Common myeloid progenitor, CD34-positive (primary cell): ENCODE measurements at regions not wholly inside any gene's neighbourhood (a gene's known extent, or its start where the extent isn't known, plus 50 kb on each side); places are given as distances from the start of the nearest gene placed in this dataset.

ENCODE experiments used
- CTCF ChIA-PET: fragments of 350-600 bp; sonication (Branson Sonifier 250); formaldehyde crosslinking; loops from one replicate; lab custom pipeline; 2021; ENCODE audit warnings: antibody characterized with exemption; lab: Charles Lee
- POLR2A ChIA-PET: fragments of 350-600 bp; sonication (Branson Sonifier 250); formaldehyde crosslinking; loops from one replicate; lab custom pipeline; 2021; ENCODE audit warnings: antibody characterized with exemption; lab: Charles Lee
- DNase-seq, 3 donors: peaks; one replicate each; pipeline versions ENCODE4 v3.0.0 to v3.0.0-alpha.2; 2013
- H3K27ac ChIP-seq, 2 experiments: 1 replicate in 1 of 2; 2 replicates in 1 of 2; pipeline ENCODE4 v1.7.0; 2013; ENCODE audit warnings: inconsistent platforms in 2 of 2, low read length in 2 of 2, mild to moderate bottlenecking in 2 of 2, low read depth in 1 of 2, moderate library complexity in 1 of 2; ENCODE audit not compliant: severe bottlenecking in 2 of 2, insufficient read depth in 1 of 2, poor library complexity in 1 of 2
- H3K27me3 ChIP-seq, 5 experiments: replicated peaks in 2 of 5; 1 replicate in 3 of 5; 2 replicates in 2 of 5; pipeline versions ENCODE4 v1.6.1 to v1.7.0; 2013; ENCODE audit warnings: low read length in 4 of 5, mild to moderate bottlenecking in 2 of 5, moderate library complexity in 2 of 5, inconsistent platforms in 1 of 5; ENCODE audit not compliant: insufficient read depth in 5 of 5, control insufficient read depth in 4 of 5
- H3K36me3 ChIP-seq, 4 experiments: 1 replicate in 2 of 4; 2 replicates in 2 of 4; pipeline versions ENCODE4 v1.6.1 to v1.7.0; 2013; ENCODE audit warnings: low read length in 3 of 4, control low read depth in 1 of 4, mild to moderate bottlenecking in 1 of 4; ENCODE audit not compliant: control insufficient read depth in 4 of 4, insufficient read depth in 4 of 4
- H3K4me1 ChIP-seq, 4 experiments: 1 replicate in 3 of 4; 2 replicates in 1 of 4; pipeline versions ENCODE4 v1.6.1 to v1.7.1; 2013; ENCODE audit warnings: low read length in 3 of 4, mild to moderate bottlenecking in 3 of 4, control low read depth in 1 of 4, inconsistent platforms in 1 of 4, moderate library complexity in 1 of 4; ENCODE audit not compliant: control insufficient read depth in 4 of 4, insufficient read depth in 4 of 4; ENCODE audit errors: control extremely low read depth in 1 of 4
- H3K4me3 ChIP-seq, 7 experiments: 1 replicate in 4 of 7; 2 replicates in 3 of 7; pipeline versions ENCODE4 v1.5.1 to v1.7.0; 2013; ENCODE audit warnings: mild to moderate bottlenecking in 7 of 7, low read length in 6 of 7, moderate library complexity in 6 of 7, inconsistent platforms in 2 of 7, low read depth in 2 of 7, control low read depth in 1 of 7; ENCODE audit not compliant: insufficient read depth in 4 of 7, control insufficient read depth in 1 of 7; ENCODE audit errors: extremely low read depth in 1 of 7
- H3K9me3 ChIP-seq, 5 experiments: 1 replicate in 4 of 5; 2 replicates in 1 of 5; pipeline versions ENCODE4 v1.6.1 to v1.7.1; 2013; ENCODE audit warnings: low read length in 4 of 5, mild to moderate bottlenecking in 2 of 5, inconsistent platforms in 1 of 5, low read depth in 1 of 5, moderate library complexity in 1 of 5; ENCODE audit not compliant: control insufficient read depth in 4 of 5, insufficient read depth in 2 of 5; ENCODE audit errors: control extremely low read depth in 1 of 5
- WGBS: methylation state at CpG from one replicate; pipeline ENCODE4 v1.1.5; 2013; ENCODE audit not compliant: insufficient coverage; 5-methylcytosine and 5-hydroxymethylcytosine counted together

DNA sequence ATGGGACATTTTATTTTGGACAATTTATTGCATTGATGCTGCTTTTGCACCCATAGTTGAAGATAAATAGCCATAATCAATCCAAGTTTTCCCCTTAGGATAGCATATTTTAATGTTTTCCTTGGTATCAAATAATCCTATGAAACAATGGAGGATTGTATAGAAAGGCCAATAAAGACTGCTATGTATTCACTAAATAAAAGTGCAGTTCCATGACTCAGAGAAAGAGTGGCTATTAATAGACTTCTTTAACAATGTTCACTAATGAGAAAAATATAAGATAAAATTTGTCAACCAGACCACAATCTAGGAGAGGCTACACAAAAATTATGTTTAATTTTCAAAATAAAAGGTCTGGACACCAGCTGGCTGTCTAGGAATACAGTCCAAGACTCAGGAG is 560.9 kb upstream of the AGTR1 start:
- POLR2A ChIA-PET = no interaction called here
- no peak overlapping the region for H3K27ac ChIP-seq
- no peak for DNase-seq
- H3K4me1 ChIP-seq = no peaks in the 10 kb centered on the region
- CTCF ChIA-PET = no interaction called here
- H3K4me3 ChIP-seq = no peak overlapping the region
- no peaks in the 10 kb centered on the region for H3K27me3 ChIP-seq
- H3K36me3 ChIP-seq = no peaks in the 10 kb centered on the region
- no peaks in the 10 kb centered on the region for H3K9me3 ChIP-seq

DNA sequence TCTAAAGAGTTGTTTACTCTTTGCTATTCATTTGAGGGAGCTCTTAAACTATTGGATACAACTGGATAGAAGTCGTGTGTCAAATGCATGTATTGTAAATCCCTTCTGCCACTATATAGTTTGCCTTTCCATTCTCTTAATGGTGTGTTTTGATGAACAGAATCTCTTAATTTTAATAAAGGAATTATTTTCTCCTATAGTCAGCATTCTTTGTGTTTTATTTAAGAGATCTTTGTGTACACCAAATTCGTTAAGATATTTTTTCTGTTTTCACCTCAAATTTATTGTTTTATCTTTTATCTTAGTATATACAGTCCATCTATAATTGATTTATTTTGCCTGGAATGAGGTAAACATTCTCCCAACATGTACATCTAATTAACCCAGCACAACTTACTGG is 551.5 kb upstream of the AGTR1 start:
- WGBS = no CpG with 5 or more reads among the region's 2 CpGs
- no peak overlapping the region for H3K27ac ChIP-seq
- DNase-seq = no peak
- H3K36me3 ChIP-seq = no peaks in the 10 kb centered on the region
- POLR2A ChIA-PET = no interaction called here
- H3K4me3 ChIP-seq = no peak overlapping the region
- H3K27me3 ChIP-seq = peaks cover 0 to 5% (median 0%) of the 10 kb centered on the region in 5 experiments
- H3K4me1 ChIP-seq = no peaks in the 10 kb centered on the region
- H3K9me3 ChIP-seq = no peaks in the 10 kb centered on the region
- CTCF ChIA-PET = no interaction called here

DNA sequence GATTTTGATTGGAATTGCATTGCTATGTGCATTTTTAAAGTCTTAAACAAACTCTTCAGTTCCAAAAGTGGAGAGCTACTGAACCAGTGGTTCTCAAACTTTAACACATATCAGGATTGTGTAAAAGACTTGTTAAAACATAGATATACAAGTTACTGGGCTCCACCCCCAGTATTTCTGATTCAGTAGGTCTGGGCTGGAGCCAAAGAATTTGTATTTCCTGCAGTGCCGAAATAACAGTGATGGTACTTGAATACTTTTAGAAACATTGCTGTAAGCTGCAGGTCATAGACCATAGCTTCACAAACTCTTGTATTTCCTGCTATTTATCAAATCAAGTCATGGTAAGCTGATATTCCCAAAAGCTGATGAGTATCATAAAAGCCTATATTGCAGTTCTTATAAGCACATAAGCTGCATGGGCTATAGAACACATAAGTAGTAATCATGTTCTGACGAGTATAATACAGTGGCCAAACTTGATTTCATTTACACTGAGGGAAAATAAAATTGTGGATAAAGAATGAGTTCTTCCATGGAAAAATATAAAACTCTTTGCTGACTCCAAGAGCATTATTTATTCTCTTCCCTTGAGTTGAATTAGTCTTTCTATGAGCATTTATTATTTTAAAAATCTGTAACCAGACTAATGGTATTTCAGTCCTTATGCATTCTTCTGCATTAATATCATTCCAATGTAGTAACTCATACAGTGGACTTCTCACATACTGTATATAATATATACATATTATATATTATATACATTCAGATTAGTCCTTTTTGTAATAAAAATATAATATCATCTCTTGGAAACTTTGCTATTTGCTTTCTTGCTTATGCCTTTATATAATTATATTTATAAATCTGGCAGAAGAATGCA is 550.5 kb upstream of the AGTR1 start:
- H3K36me3 ChIP-seq = no peaks in the 10 kb centered on the region
- H3K27me3 ChIP-seq = peaks cover 0 to 5% (median 0%) of the 10 kb centered on the region in 5 experiments
- POLR2A ChIA-PET = no interaction called here
- no peak for DNase-seq
- 100% methylated on average over 1 of the region's 2 CpGs for WGBS
- H3K4me3 ChIP-seq = no peak overlapping the region
- CTCF ChIA-PET = no interaction called here
- no peaks in the 10 kb centered on the region for H3K4me1 ChIP-seq
- H3K27ac ChIP-seq = no peak overlapping the region
- no peaks in the 10 kb centered on the region for H3K9me3 ChIP-seq

DNA sequence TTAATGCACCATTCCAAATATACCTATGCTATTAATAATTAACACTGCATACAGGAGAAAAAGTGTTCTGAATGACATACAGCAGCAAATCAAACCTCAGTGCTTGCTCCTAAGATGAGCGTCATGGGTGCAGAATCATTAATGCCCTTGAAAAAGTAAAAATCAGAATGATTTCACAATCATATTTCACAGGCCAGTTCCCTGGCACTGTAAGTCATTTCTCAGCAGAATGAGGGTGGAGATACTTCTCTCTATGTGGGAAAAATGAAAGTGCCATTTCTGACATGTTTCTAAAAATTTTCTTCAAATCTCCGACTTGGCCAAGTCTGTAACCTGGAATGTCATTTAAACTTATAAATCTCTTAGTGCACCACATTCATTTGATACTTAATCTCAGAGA is 549.8 kb upstream of the AGTR1 start:
- ChIA-PET CTCF (interaction anchor here (0.6 kb wide), 1 partner anchor 590 kb away, joined by 3 read pairs; no protein-coding TSS in a partner anchor), POLR2A (no interaction called here)
- Histone ChIP-seq H3K27ac (no peak overlapping the region), H3K4me3 (no peak overlapping the region), H3K27me3 (peaks cover 0 to 5% (median 0%) of the 10 kb centered on the region in 5 experiments), H3K9me3 (no peaks in the 10 kb centered on the region), H3K4me1 (no peaks in the 10 kb centered on the region), H3K36me3 (no peaks in the 10 kb centered on the region)
- DNase-seq = no peak
- WGBS = 86% methylated on average over 1 of the region's 2 CpGs

DNA sequence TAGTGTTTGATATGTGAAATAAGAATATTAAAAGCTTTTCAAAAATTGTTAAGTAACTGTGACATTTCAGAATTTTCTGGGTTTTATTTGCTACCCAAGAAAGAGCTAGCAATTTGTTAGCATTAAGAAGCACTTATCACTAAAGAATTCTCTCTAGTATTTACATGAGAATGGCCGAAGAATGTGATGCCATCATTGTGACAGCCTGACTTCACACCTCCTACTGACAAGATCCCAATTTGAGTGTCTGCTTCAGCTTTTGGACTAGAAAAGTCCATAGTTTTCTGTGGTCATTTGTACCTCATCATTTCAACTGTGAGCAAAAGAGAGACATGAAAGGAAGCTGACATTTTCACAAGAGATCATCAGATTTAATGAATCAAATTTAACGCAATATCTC is 548.1 kb upstream of the AGTR1 start:
- DNase-seq = no peak
- Histone ChIP-seq H3K36me3 (no peaks in the 10 kb centered on the region), H3K4me1 (no peaks in the 10 kb centered on the region), H3K27me3 (peaks cover 0 to 5% (median 0%) of the 10 kb centered on the region in 5 experiments), H3K9me3 (no peaks in the 10 kb centered on the region), H3K4me3 (no peak overlapping the region), H3K27ac (no peak overlapping the region)
- 83% methylated on average over 1 of the region's 2 CpGs for WGBS
- ChIA-PET CTCF (no interaction called here), POLR2A (no interaction called here)

DNA sequence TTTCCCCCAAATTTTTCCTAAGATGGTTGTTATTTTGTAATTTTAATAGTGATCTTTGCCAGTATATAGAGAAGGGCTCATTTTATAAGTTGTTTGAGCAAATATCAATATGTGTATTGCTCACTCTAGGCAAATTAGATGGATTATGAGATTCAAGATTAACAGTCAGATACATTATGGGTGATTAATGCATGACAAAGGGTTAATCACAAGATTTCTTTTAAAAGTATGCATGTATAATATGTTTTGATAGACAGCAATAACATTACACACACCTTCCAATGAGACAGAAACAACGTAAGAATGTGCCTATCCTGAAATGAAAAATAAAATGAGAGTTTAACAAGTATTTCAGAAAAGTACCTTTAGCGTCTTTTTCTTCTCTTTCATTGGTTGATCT is 547.6 kb upstream of the AGTR1 start:
- ChIA-PET POLR2A (no interaction called here), CTCF (no interaction called here)
- no peaks in the 10 kb centered on the region for H3K4me1 ChIP-seq
- H3K27me3 ChIP-seq = peaks cover 0 to under 1% (median 0%) of the 10 kb centered on the region in 5 experiments
- no peak overlapping the region for H3K4me3 ChIP-seq
- DNase-seq = no peak
- H3K9me3 ChIP-seq = no peaks in the 10 kb centered on the region
- no peaks in the 10 kb centered on the region for H3K36me3 ChIP-seq
- H3K27ac ChIP-seq = no peak overlapping the region
- WGBS = no CpG with 5 or more reads among the region's 2 CpGs

DNA sequence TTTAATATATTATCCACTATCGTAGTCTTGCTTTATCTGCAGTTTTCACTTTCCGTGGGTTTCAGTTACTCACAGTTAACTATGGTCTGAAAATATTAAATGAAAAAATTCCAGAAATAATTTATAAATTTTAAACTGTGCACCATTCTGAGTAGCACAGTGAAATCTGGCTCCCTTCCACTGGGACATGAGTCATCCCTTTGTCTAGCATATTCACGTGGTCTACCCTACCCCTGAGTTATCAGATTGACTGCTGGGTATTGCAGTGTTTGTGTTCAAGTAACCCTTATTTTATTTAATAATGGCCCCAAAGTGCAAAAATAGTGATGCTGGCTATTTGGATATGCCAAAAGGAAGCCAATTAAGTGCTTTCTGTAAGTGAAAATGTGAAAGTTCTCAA is 539.5 kb upstream of the AGTR1 start:
- no peak overlapping the region for H3K4me3 ChIP-seq
- no CpG with 5 or more reads among the region's 3 CpGs for WGBS
- ChIA-PET CTCF (no interaction called here), POLR2A (no interaction called here)
- H3K9me3 ChIP-seq = no peaks in the 10 kb centered on the region
- H3K36me3 ChIP-seq = no peaks in the 10 kb centered on the region
- H3K27me3 ChIP-seq = no peaks in the 10 kb centered on the region
- DNase-seq = no peak
- no peak overlapping the region for H3K27ac ChIP-seq
- H3K4me1 ChIP-seq = no peaks in the 10 kb centered on the region
